LHCN-M2 (cell line): ENCODE measurements at regions not wholly inside any gene's neighbourhood (a gene's known extent, or its start where the extent isn't known, plus 50 kb on each side); places are given as distances from the start of the nearest gene placed in this dataset.
"Not testable (repeated sequence)": the region's sequence is repeated elsewhere in the genome, so short reads cannot be mapped to it uniquely, and the experiment has no call there.

Experiments used
- DNase-seq: peaks from one replicate; pipeline ENCODE4 v3.0.0-alpha.2; 2012; ENCODE audit warnings: low read depth

GRCh38 chr16:55061126-55061525 is 130.5 kb downstream of the IRX5 start:
- DNase-seq = no peak

GRCh38 chr16:55062442-55062841 is 131.8 kb downstream of the IRX5 start:
- DNase-seq = peak; percentile 14

DNA sequence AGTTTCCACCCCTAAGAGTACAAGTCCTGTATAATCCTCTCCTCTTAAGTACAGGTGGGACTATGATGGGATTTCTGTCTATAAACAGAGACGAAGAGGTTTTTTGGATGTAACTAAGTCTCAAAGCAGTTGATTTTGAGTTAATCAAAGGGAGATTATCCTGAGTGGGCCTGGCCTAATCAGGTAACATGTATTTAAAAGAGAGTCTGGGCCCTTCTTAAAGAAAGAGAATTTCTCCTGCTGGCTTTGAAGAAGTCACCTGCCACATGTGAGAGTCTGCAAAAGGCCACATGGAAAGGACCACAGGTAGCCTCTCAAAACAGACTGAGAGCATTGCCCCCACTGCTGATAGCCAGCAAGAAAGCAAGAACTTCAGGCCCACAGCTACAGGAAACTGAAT is 142.3 kb downstream of the IRX5 start:
- no peak for DNase-seq

DNA sequence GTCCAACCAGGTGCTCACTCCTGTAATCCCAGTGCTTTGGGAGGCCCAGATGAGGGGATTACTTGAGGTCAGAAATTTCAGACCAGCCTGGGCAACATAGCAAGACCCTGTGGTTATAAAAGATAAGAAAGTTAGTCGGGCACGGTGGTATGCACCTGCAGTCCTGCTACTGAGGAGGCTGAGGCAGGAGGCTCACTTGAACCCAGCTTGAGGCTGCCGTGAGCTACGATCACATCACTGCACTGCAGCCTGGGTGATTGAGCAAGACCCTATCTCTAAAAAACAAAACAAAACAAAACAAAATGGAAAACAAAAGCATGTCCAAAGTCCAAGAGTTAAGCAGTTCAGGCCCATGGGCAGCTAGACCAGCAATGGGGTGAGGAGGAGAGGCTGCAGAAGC is 143.2 kb downstream of the IRX5 start:
- no peak for DNase-seq

- not testable (repeated sequence) for DNase-seq
These were observed 144.5 kb downstream of the IRX5 start for GRCh38 chr16:55075208-55075607.

DNA sequence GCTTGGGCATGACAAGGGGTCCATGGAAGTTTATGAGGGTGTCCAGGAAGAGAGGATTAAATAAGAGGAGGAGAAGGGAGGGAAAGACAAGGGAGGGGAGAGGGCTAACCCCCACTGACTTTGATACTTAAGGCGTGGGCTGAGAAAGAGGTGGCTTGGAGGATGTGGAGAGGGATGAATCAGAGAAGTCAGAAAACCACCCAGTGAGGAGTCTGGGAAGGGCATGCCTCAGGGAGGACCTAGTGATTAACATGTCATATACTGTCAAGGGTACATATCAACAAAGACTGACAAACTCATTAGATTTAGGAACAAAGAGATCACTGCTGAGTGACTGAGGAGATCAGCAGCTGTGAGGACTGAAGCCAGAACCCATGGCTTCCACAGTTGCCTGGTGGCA is 145.4 kb downstream of the IRX5 start:
- no peak for DNase-seq

DNA sequence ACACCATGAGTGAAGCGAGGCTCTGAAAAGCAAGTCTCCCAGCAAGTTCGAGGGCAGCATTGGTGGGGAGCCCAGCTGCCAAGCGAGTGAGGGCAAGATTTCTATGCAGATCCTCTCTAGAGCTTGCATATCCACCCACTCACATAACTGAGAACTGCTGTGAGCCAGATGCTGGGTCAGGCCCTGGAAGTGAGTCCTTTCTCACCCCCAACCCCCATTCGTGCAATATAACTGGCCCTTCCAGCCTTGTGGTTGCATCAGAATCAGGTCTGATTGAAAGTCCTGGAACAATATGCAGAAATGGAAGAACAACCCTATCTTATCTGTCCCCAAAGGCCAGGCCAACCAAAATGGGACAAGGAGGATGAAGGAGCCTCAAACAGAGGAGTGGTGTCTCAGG is 146.6 kb downstream of the IRX5 start:
- no peak for DNase-seq

DNA sequence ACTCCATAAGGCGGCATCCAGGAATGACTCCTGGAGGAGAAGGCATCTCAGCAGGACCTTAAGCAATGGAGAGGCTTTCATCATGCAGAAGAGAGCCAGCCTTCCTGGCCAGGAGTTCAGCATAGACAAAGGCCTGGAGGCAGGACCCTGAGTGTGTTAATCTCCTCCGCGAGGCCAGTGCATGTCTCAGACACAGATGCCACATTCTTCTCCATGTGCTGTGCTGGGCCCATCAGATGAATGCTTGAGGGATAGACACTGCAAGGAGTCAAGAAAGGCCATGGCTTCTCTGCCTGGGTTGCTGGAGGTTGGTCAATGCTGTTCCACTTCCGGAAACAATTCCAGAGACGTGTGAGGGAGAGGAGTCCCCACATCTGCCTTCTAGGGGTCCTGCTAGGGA is 147.5 kb downstream of the IRX5 start:
- no peak for DNase-seq

- DNase-seq = no peak
These were observed 148.2 kb downstream of the IRX5 start for GRCh38 chr16:55078699-55079410.

DNA sequence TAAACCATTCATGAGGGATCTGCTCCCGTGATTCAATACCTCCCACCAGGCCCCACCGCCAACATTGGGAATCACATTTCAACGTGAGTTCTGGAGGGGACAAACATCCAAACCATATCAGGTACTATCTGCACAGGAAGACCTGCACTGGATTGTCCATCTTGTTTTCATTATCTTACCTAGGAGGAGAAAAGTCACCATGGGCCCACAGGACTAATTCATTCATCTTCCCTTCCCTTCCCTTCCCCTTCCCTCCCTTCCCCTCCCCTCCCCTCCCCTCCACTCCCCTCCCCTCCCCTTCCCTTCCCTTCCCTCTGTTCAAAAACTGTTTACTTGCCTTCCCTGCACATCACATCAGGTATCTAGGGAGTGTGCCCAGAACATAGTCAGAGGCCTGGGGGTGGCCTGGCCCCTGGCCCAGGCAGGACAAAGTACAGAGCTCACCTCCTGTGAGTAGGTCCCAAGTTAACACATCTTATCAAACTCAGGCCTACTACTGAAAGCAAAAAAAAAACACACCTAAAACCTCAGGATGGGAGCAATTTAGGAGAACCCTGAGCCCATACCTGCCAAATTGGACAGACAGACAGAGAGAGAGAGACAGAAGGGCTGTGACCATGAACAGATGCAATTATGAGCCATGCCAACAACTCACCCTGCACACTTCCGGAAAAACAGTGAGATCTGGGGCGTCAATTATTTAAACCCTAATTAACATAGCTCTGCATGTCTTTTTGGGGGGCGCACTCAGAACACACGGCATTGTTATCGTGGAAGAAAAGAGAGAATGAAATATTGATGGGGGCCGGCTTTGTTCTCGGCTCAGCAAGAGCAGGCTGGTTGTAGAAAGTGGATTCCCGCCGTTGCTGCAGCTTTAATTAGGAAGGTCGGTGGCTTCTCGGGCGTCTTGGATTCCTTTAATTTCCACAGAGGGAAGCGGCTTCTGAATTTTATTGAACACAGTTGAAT is 151.2 kb downstream of the IRX5 start:
- no peak for DNase-seq

DNA sequence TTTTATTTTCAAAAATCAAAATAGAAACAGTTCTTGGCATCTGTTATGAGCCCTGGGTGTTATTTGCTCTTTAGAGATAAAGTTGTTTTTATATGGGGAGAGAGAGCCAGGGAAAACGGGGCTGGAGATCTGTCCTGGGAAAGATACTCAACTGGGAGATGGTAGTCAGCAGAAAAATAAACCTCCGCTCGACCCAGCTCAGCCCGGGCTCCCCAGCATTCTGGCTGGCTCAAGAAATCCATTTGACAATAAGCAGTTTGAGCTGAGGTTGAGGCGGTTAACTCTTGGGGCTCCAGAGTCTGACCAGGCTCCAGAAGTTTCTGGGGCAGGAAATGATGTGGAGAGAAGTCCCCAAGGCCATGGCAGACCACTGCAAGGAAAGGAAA is 151.9 kb downstream of the IRX5 start:
- DNase-seq = no peak

- no peak for DNase-seq
These were observed 152.4 kb downstream of the IRX5 start for GRCh38 chr16:55083052-55083451.

GRCh38 chr16:55088098-55088497 is 157.4 kb downstream of the IRX5 start:
- no peak for DNase-seq

DNA sequence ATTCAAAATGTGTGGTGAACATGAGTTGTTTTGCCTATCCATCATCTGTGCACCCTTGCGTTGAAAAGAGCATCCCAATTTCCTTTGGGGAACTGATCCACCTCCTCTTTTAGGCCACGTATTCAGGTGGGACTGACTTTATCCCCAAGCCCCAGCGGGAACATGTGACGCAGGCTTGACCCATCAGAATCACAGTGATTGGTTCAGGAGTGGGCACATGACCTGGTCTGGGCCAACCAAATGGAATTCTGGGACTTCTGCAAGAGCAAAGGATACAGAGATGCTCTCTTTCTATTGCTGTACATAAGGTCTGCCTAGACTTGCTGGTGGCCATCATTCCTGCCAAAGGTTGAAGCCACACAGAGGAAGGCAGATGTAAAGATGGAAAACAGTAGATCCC is 158.9 kb downstream of the IRX5 start:
- no peak for DNase-seq

DNA sequence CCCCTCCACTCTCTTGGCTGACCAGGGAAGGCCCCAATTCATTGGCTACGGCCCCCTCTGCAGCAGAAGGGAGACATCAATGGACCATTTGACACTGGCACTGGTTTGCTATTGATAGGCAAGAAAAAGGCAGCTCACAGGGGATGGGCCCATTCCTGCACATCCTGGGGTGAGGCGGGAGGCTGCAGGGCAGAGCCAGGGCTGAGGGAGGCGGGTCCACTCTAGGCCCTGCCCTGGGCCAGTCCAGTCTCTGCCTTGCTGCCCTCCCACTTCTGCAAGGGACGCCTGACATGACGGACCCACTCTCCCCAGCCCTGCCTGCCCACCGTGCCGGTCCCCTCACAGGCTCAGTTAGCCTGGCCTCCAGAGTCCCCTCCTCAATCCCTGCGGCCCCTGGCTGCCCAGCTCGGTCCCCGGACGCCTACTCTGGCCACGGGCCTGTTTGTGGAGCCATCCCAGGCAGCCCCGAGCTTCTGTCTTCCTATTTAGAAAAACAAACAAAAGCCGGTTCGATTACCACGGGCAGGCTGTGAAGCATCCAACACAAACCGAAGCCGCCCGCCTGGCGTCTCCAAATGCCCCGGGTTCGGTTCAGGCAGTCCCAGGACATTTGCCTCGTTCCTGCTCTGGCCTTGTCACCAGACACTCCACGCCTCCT is 160.7 kb downstream of the IRX5 start:
- no peak for DNase-seq

GRCh38 chr16:55091871-55092230 is 161.2 kb downstream of the IRX5 start:
- DNase-seq = no peak

DNA sequence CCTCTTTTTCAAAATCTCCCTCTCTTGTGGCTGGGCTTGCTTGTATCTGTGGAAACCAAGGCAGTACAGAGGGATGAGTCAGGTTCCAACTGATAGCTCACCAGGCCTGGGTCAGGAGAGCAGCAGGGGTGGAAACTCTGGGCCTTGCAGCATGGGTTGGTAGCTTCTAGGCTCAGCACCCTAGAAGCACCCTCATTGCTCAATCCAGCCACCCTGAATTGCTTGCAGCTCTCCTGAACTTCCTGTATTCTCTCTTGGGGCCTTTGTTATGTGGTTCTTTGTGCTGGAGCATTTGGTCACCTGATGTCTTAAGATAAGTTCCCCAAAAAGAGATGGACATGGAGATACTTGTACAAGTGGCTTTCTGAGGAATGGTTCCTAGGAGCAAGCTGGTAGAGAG is 169.4 kb downstream of the IRX5 start:
- no peak for DNase-seq

- no peak for DNase-seq
These were observed 170.4 kb downstream of the IRX5 start for GRCh38 chr16:55101026-55101425.

GRCh38 chr16:55102077-55102476 is 171.4 kb downstream of the IRX5 start:
- DNase-seq = no peak

DNA sequence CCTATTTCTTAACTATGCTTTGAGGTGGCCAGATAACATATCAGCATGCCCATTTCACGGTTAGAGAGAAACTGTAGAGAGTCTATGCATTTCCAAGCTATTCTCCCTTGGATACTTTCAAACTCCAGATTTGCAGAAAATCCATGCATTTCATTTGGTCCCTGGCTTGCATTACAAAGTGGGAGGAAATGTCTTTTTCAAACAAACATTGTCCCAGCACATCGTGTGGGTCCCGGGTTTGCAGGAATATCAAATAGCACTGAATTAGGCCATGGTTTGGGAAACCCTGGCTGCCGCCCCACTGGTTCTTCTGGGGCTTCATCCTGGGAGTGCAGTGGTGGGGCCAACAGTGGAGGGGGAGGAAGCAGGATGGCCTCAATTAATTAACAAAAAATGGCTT is 171.9 kb downstream of the IRX5 start:
- no peak for DNase-seq

GRCh38 chr16:55107851-55108250 is 177.2 kb downstream of the IRX5 start:
- no peak for DNase-seq

GRCh38 chr16:55113210-55113609 is 182.5 kb downstream of the IRX5 start:
- no peak for DNase-seq

- no peak for DNase-seq
These were observed 184.8 kb downstream of the IRX5 start for GRCh38 chr16:55115506-55115905.
